ENCODE measurements at regions not wholly inside any gene's neighbourhood (a gene's known extent, or its start where the extent isn't known, plus 50 kb on each side); places are given as distances from the start of the nearest gene placed in this dataset.

- no peak for DNase-seq (ENCODE audit: low read depth)
- H3K4me3 ChIP-seq (ENCODE audit: low read depth, low read length) = no peak overlapping the region
- no peak for TF ChIP-seq CTCF (IDR thresholded peaks at IDR 0.05; ENCODE audit: insufficient read depth, low read depth, low read length, missing control alignments)
Measured at GRCh38 chr12:16884819-16885218, 278.9 kb upstream of the LMO3 start.

- TF ChIP-seq CTCF (IDR thresholded peaks at IDR 0.05; ENCODE audit: insufficient read depth, low read depth, low read length, missing control alignments) = no peak
- DNase-seq (ENCODE audit: low read depth) = no peak
- H3K4me3 ChIP-seq (ENCODE audit: low read depth, low read length) = no peak overlapping the region
Measured at GRCh38 chr12:16884056-16884455, 278.1 kb upstream of the LMO3 start.

DNA sequence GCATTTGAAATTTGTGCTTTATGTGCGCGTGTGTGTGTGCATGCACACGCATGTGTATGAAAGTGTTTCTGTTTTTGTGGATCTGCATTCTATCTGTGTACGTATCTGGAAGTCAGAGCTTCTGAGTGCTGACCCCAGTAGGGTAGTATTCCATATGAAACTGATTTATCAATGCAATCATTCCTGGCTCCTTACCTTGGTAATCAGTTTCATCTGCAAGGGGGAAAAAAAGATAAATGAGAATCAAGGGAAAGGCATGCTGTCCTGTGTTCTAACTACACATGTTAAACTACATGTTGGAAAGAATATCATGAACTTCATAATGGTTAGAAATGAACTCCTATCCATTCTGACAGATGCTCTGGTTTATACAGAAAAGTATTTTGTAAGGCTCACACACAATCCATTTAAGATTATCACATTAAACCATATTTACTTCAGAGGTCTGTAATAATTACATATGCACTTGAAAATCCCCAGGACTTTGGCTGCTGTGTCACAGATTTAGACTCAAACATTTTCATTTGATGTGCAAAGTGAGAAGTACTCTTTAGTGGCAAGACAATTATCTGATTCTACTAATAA, 276.1 kb upstream of the LMO3 start:
- TF ChIP-seq CTCF (IDR thresholded peaks at IDR 0.05; ENCODE audit: insufficient read depth, low read depth, low read length, missing control alignments) = no peak
- H3K4me3 ChIP-seq (ENCODE audit: low read depth, low read length) = no peak overlapping the region
- DNase-seq (ENCODE audit: low read depth) = no peak

GRCh38 chr12:16880864-16881285, 274.9 kb upstream of the LMO3 start:
- no peak for TF ChIP-seq CTCF (IDR thresholded peaks at IDR 0.05; ENCODE audit: insufficient read depth, low read depth, low read length, missing control alignments)
- no peak overlapping the region for H3K4me3 ChIP-seq (ENCODE audit: low read depth, low read length)
- no peak for DNase-seq (ENCODE audit: low read depth)

- H3K4me3 ChIP-seq (ENCODE audit: low read depth, low read length) = no peak overlapping the region
- no peak for DNase-seq (ENCODE audit: low read depth)
- no peak for TF ChIP-seq CTCF (IDR thresholded peaks at IDR 0.05; ENCODE audit: insufficient read depth, low read depth, low read length, missing control alignments)
Measured at GRCh38 chr12:16870845-16871244, 264.9 kb upstream of the LMO3 start.

GRCh38 chr12:16863742-16864141, 257.8 kb upstream of the LMO3 start:
- no peak overlapping the region for H3K4me3 ChIP-seq (ENCODE audit: low read depth, low read length)
- TF ChIP-seq CTCF (IDR thresholded peaks at IDR 0.05; ENCODE audit: insufficient read depth, low read depth, low read length, missing control alignments) = no peak
- DNase-seq (ENCODE audit: low read depth) = no peak

- TF ChIP-seq CTCF (IDR thresholded peaks at IDR 0.05; ENCODE audit: insufficient read depth, low read depth, low read length, missing control alignments) = no peak
- H3K4me3 ChIP-seq (ENCODE audit: low read depth, low read length) = no peak overlapping the region
- DNase-seq (ENCODE audit: low read depth) = peak; percentile 33
Measured at GRCh38 chr12:16857456-16857923, 251.5 kb upstream of the LMO3 start.
